ENCODE measurements at regions not wholly inside any gene's neighbourhood (a gene's known extent, or its start where the extent isn't known, plus 50 kb on each side); places are given as distances from the start of the nearest gene placed in this dataset.

DNA sequence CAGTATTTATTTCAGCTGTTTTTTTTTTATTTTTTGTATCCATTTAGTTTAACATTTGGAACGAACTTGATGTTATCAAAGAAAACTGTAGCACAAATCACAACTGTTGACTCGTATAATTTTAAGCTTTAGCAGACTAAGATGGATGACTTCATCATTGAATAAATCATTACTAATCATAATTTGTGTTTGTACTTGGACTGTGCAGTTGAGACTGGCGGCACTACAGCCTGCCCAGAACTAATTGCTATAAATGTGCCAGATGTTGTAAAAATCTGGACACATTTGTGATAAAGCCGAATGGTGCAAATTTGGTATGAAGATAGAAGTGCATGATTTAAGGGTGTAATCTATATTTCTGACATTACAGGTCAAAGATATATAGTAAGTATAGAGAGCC, 897.7 kb upstream of the CDH8 start:
- Histone ChIP-seq H3K9me3 (replicated peaks; ENCODE audit: low read length) (no peaks in the 10 kb centered on the region), H3K27me3 (ENCODE audit: control insufficient read depth, insufficient read depth, low read length) (no peaks in the 10 kb centered on the region), H3K4me3 (ENCODE audit: low read length) (no peak overlapping the region), H3K9ac (ENCODE audit: low read depth, low read length) (no peak overlapping the region), H3K36me3 (ENCODE audit: insufficient read depth, low read length) (no peaks in the 10 kb centered on the region), H3K4me2 (ENCODE audit: low read length) (no peak overlapping the region), H3K4me1 (ENCODE audit: control insufficient read depth, insufficient read depth, low read length) (no peaks in the 10 kb centered on the region)

DNA sequence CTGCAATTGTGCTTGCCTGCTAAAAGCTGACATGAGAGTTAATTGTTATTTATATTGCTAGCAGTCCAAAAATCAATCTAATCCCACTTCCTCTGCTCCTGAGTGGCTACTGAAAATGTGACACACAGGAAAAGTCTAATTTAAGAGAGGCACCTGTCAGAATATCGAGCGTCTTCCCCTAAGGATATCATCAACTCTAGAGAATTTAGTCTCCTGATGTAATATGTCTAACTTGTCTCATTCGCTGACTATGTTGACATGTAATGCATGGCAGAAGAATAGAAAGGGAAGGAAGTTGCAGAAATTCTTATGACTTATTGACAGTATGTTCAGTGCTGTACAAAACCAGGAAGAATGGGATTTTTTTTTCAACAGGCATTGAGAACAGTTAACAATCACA, 893.4 kb upstream of the CDH8 start:
- H3K27me3 ChIP-seq (ENCODE audit: control insufficient read depth, insufficient read depth, low read length), result no peaks in the 10 kb centered on the region

DNA sequence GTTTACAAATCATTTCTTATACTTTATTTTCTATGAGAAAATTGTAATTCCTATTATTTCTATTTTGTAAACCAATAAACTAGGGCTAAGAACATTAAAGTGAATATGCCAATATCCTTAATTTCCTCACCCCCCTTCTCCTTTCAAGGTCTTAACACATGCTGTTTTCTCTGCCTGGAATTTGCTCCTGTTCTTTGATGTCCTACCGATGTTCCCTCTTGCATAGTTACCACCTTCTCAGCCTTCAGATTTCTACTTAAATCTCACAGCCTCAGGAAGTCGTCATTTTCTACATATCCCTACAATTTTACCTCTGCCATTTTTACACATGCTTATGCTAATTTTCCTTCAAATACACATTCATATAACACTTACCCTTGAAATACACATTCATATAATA, 890.9 kb upstream of the CDH8 start:
- no peak overlapping the region for H3K4me3 ChIP-seq (ENCODE audit: low read length)
- no peaks in the 10 kb centered on the region for H3K9me3 ChIP-seq (replicated peaks; ENCODE audit: low read length)
- H3K27me3 ChIP-seq (ENCODE audit: control insufficient read depth, insufficient read depth, low read length), result no peaks in the 10 kb centered on the region
- H3K9ac ChIP-seq (ENCODE audit: low read depth, low read length), result no peak overlapping the region
- no peak overlapping the region for H3K4me2 ChIP-seq (ENCODE audit: low read length)
- no peaks in the 10 kb centered on the region for H3K4me1 ChIP-seq (ENCODE audit: control insufficient read depth, insufficient read depth, low read length)
- no peaks in the 10 kb centered on the region for H3K36me3 ChIP-seq (ENCODE audit: insufficient read depth, low read length)

More for the DNA sequence above, 893.4 kb upstream of the CDH8 start:
- Histone ChIP-seq H3K9ac (ENCODE audit: low read depth, low read length) (no peak overlapping the region), H3K36me3 (ENCODE audit: insufficient read depth, low read length) (no peaks in the 10 kb centered on the region), H3K9me3 (replicated peaks; ENCODE audit: low read length) (no peaks in the 10 kb centered on the region), H3K4me2 (ENCODE audit: low read length) (no peak overlapping the region), H3K4me3 (ENCODE audit: low read length) (no peak overlapping the region), H3K4me1 (ENCODE audit: control insufficient read depth, insufficient read depth, low read length) (no peaks in the 10 kb centered on the region)

DNA sequence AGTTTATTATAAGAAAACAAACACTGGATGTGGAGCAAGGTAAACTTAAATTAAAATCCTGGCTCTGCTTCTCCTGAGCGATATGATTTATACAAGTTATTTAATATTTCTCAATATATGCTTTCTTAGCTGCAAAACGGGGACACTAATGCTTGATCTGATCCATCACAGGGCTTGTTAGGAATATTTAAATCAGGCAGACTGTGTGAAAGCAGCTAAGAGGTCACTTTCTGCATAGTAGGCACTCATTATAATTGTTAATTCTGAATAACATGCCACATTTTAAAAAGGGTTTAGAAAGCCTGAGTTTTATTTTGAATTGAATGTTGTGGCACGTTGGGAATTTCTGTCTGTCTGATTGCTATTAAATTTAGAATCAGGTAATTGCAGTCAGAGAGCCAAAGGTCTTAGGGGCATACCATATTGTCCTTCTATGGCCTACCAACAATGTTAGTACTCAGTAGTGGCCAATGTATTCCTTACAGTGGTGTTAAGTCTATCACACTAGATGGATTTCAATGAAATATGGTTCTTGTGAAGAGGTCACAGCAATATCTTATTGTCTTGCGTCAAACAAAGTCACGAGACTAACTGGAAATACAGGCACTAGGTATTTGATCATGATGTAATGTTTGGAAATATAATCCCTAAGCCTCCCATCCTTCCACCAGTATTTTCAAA, 890.0 kb upstream of the CDH8 start:
- Histone ChIP-seq H3K27me3 (ENCODE audit: control insufficient read depth, insufficient read depth, low read length) (no peaks in the 10 kb centered on the region), H3K9me3 (replicated peaks; ENCODE audit: low read length) (no peaks in the 10 kb centered on the region), H3K4me3 (ENCODE audit: low read length) (no peak overlapping the region), H3K9ac (ENCODE audit: low read depth, low read length) (no peak overlapping the region), H3K36me3 (ENCODE audit: insufficient read depth, low read length) (no peaks in the 10 kb centered on the region), H3K4me1 (ENCODE audit: control insufficient read depth, insufficient read depth, low read length) (no peaks in the 10 kb centered on the region), H3K4me2 (ENCODE audit: low read length) (no peak overlapping the region)

DNA sequence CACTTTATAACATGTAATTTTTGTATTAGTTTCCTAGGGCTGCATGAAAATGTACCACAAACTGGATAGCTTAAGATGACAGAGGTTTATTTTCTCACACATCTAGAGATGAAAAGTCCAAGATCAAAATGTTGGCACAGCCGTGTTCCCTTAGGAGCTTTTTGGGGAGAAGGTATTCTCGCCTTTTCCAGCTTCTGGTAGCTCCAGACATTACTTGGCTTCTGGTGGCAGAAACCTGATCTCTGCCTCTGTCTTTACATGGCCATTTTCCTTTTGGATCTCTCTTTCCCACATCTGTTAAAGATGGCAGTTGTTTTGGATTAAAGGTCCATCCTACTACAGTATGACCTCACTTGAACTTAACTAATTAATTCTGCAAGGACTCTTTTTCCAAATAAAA, 885.7 kb upstream of the CDH8 start:
- no peak overlapping the region for H3K4me2 ChIP-seq (ENCODE audit: low read length)
- H3K9me3 ChIP-seq (replicated peaks; ENCODE audit: low read length), result no peaks in the 10 kb centered on the region

DNA sequence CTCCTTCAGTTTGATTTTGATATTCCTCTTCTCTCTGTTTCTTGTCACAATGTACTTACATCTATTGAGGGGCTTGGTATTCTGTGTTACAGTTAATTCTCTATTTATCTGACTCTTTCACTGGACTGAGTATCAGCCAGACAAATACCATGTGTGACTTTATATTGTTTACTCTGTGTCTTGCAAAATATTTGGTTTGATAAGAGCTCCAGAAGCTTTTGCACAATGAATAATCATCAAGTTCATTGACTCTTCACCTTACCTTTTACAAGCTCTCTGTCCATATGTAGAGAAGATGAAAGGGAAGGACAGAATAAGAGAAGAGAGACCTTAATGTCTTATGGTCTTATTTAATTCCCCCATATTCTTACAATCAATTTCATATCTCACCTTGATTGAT, 877.7 kb upstream of the CDH8 start:
- Histone ChIP-seq H3K9me3 (replicated peaks; ENCODE audit: low read length) (no peaks in the 10 kb centered on the region), H3K9ac (ENCODE audit: low read depth, low read length) (no peak overlapping the region), H3K36me3 (ENCODE audit: insufficient read depth, low read length) (no peaks in the 10 kb centered on the region), H3K4me1 (ENCODE audit: control insufficient read depth, insufficient read depth, low read length) (no peaks in the 10 kb centered on the region), H3K4me3 (ENCODE audit: low read length) (no peak overlapping the region), H3K4me2 (ENCODE audit: low read length) (no peak overlapping the region), H3K27me3 (ENCODE audit: control insufficient read depth, insufficient read depth, low read length) (no peaks in the 10 kb centered on the region)

More for the DNA sequence above, 885.7 kb upstream of the CDH8 start:
- Histone ChIP-seq H3K4me1 (ENCODE audit: control insufficient read depth, insufficient read depth, low read length) (no peaks in the 10 kb centered on the region), H3K36me3 (ENCODE audit: insufficient read depth, low read length) (no peaks in the 10 kb centered on the region), H3K4me3 (ENCODE audit: low read length) (no peak overlapping the region), H3K27me3 (ENCODE audit: control insufficient read depth, insufficient read depth, low read length) (no peaks in the 10 kb centered on the region), H3K9ac (ENCODE audit: low read depth, low read length) (no peak overlapping the region)

DNA sequence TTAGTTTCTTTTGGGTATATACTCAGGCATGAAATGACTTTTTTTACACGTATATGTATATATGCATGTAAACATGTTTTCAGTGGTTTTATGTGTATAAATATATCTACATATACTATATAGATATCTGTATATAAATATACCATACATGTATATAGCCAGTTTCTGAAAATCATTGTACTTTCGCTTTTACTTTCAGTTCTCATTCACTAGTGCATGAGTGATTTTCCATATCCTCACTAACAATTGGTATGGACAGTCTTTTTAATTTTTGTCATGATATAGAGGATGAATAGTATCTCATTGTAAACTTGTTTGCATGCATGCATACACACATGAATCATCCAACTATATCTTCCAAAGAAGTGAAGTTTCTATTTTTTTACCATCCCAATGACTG, 877.1 kb upstream of the CDH8 start:
- H3K4me1 ChIP-seq (ENCODE audit: control insufficient read depth, insufficient read depth, low read length), result no peaks in the 10 kb centered on the region
- no peaks in the 10 kb centered on the region for H3K27me3 ChIP-seq (ENCODE audit: control insufficient read depth, insufficient read depth, low read length)
- H3K36me3 ChIP-seq (ENCODE audit: insufficient read depth, low read length), result no peaks in the 10 kb centered on the region
- no peak overlapping the region for H3K4me3 ChIP-seq (ENCODE audit: low read length)
- no peak overlapping the region for H3K9ac ChIP-seq (ENCODE audit: low read depth, low read length)
- H3K4me2 ChIP-seq (ENCODE audit: low read length), result no peak overlapping the region
- H3K9me3 ChIP-seq (replicated peaks; ENCODE audit: low read length), result no peaks in the 10 kb centered on the region

DNA sequence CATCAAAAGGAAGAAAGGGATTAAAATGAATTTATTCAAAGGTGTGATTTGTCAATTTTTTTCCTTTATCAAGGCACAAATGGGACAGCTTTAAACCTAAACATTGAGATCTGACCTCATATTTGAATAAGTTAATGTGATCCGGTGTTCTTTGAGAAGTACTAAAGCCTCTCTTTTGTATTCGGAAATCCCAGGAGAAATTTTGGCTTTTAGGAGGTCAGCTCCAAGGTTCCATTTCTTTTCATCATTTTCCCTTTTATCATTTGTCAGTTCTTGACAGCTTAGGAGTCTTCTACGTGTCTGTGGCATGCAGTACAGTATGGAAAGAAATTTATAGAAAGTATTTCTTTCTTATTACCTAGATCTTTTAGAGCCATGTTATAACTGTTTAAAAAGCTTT, 873.4 kb upstream of the CDH8 start:
- Histone ChIP-seq H3K4me3 (ENCODE audit: low read length) (no peak overlapping the region), H3K27me3 (ENCODE audit: control insufficient read depth, insufficient read depth, low read length) (no peaks in the 10 kb centered on the region), H3K9me3 (replicated peaks; ENCODE audit: low read length) (no peaks in the 10 kb centered on the region), H3K9ac (ENCODE audit: low read depth, low read length) (no peak overlapping the region), H3K36me3 (ENCODE audit: insufficient read depth, low read length) (no peaks in the 10 kb centered on the region), H3K4me2 (ENCODE audit: low read length) (no peak overlapping the region), H3K4me1 (ENCODE audit: control insufficient read depth, insufficient read depth, low read length) (no peaks in the 10 kb centered on the region)

DNA sequence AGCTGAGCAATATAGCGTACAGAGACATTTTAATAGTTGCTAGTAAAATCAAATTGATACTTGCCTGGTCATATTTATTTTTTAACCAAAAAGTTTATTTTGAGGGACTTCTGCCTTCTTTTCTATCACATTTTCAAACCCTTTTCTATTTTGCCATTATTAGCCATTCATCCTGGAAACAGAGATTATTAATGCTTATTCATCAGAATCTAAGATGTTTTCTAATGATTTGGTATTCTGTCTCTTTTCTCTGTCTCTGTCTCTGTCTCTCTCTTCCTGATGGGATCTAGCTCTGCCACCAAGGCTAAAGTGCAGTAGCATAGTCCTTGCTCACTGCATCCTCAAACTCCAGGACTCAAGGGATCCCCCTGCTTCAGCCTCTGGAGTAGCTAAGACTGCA, 871.3 kb upstream of the CDH8 start:
- H3K4me1 ChIP-seq (ENCODE audit: control insufficient read depth, insufficient read depth, low read length), result no peaks in the 10 kb centered on the region
- H3K9me3 ChIP-seq (replicated peaks; ENCODE audit: low read length), result no peaks in the 10 kb centered on the region
- H3K4me3 ChIP-seq (ENCODE audit: low read length), result no peak overlapping the region
- no peaks in the 10 kb centered on the region for H3K36me3 ChIP-seq (ENCODE audit: insufficient read depth, low read length)
- H3K27me3 ChIP-seq (ENCODE audit: control insufficient read depth, insufficient read depth, low read length), result no peaks in the 10 kb centered on the region
- no peak overlapping the region for H3K9ac ChIP-seq (ENCODE audit: low read depth, low read length)
- H3K4me2 ChIP-seq (ENCODE audit: low read length), result no peak overlapping the region

DNA sequence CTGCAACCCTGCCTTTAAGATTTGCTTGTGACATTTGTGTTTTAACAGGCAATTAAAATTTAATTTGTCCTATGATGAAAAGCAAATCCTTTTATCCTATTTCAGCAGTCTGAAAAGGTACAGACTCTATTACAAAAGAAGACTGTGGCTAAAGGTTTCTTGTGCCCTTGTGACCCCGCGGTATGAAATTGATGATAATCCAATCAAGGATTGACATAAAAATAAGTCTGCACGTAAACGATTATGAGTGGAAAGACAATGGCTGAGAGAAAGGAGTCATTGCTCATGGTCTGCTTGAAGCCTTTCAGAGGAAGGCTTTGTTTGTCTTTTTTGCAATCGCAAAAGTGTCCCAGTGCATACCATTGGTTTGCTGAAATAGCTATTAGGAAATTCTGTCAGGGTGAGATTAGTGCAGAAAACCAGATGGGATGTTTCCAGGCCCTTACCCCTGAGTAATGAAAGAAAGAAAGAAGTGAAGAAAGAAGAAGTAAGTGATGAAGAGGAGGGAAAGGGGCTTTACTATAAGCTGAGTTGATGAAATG, 867.8 kb upstream of the CDH8 start:
- no peaks in the 10 kb centered on the region for H3K9me3 ChIP-seq (replicated peaks; ENCODE audit: low read length)
- H3K4me1 ChIP-seq (ENCODE audit: control insufficient read depth, insufficient read depth, low read length), result no peaks in the 10 kb centered on the region

DNA sequence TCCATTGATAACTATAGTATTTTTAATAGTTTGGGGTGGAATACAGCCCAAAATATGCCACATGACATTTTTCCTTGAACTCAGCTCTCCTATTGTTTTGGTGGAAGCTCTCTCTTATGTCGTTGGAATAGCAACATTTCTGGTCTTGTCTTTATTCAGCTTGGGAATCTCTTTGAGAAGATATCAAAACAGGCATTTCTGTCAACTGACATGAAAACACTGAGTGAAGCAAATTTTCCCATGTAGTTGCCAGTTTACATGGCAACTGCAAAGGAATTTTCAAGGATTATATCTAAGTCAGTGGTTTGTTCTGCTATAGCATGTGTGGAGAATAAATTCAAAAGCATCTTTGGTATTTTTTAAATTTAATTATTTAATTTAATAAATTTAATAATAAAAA, 863.5 kb upstream of the CDH8 start:
- Histone ChIP-seq H3K4me3 (ENCODE audit: low read length) (no peak overlapping the region), H3K4me2 (ENCODE audit: low read length) (no peak overlapping the region), H3K9ac (ENCODE audit: low read depth, low read length) (no peak overlapping the region), H3K9me3 (replicated peaks; ENCODE audit: low read length) (no peaks in the 10 kb centered on the region), H3K36me3 (ENCODE audit: insufficient read depth, low read length) (no peaks in the 10 kb centered on the region), H3K4me1 (ENCODE audit: control insufficient read depth, insufficient read depth, low read length) (no peaks in the 10 kb centered on the region), H3K27me3 (ENCODE audit: control insufficient read depth, insufficient read depth, low read length) (no peaks in the 10 kb centered on the region)

More for the DNA sequence above, 867.8 kb upstream of the CDH8 start:
- Histone ChIP-seq H3K4me2 (ENCODE audit: low read length) (no peak overlapping the region), H3K4me3 (ENCODE audit: low read length) (no peak overlapping the region), H3K9ac (ENCODE audit: low read depth, low read length) (no peak overlapping the region), H3K27me3 (ENCODE audit: control insufficient read depth, insufficient read depth, low read length) (no peaks in the 10 kb centered on the region), H3K36me3 (ENCODE audit: insufficient read depth, low read length) (no peaks in the 10 kb centered on the region)

DNA sequence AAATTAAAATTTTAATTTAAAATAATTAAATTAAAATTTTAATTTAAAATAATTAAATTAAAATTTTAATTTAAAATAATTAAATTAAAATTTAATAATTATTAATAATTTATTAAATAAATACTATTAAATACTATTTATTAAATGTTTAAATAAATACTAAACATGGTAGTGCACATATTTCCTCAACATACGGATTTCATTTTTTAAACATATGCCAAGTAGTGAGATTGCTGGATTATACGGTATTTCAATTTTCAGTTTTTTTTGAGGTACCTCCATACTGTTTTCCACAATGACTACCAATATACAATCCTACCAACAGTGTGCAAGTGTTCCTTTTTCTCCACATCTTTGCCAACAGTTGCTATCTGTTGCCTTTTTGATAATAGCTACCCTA, 852.9 kb upstream of the CDH8 start:
- Histone ChIP-seq H3K4me2 (ENCODE audit: low read length) (no peak overlapping the region), H3K4me1 (ENCODE audit: control insufficient read depth, insufficient read depth, low read length) (no peaks in the 10 kb centered on the region), H3K4me3 (ENCODE audit: low read length) (no peak overlapping the region), H3K9ac (ENCODE audit: low read depth, low read length) (no peak overlapping the region), H3K9me3 (replicated peaks; ENCODE audit: low read length) (no peaks in the 10 kb centered on the region), H3K27me3 (ENCODE audit: control insufficient read depth, insufficient read depth, low read length) (no peaks in the 10 kb centered on the region), H3K36me3 (ENCODE audit: insufficient read depth, low read length) (no peaks in the 10 kb centered on the region)
